PC-3 (cell line): ENCODE measurements at regions not wholly inside any gene's neighbourhood (a gene's known extent, or its start where the extent isn't known, plus 50 kb on each side); places are given as distances from the start of the nearest gene placed in this dataset.
"Not testable (repeated sequence)": the region's sequence is repeated elsewhere in the genome, so short reads cannot be mapped to it uniquely, and the experiment has no call there.

ENCODE experiments used
- ATAC-seq: fragments of 200-7000 bp; cut with Tn5 transposase; 2 replicates; pipeline ENCODE4 v1.9.1; 2020; ENCODE audit warnings: mild to moderate bottlenecking, moderate library complexity
- BruUV-seq: library from RNA; stranded (reverse); fragments of 400-500 nt; replicated peaks from 2 replicates; lab custom pipeline; 2021; lab: Mats Ljungman, UMichigan
- CTCF ChIA-PET: fragments of 300-600 bp; sonication (Branson Sonifier 250); formaldehyde crosslinking; loops from one replicate; lab custom pipeline; 2022; ENCODE audit warnings: antibody characterized with exemption; lab: Charles Lee
- POLR2A ChIA-PET: fragments of 300-600 bp; sonication (Branson Sonifier 250); formaldehyde crosslinking; loops from one replicate; lab custom pipeline; 2022; ENCODE audit warnings: antibody characterized with exemption; ENCODE audit not compliant: unreplicated experiment; lab: Charles Lee
- DNase-seq: peaks from one replicate; pipeline ENCODE4 v3.0.0-alpha.2; 2015
- H2AFZ ChIP-seq: fragments of 300-600 bp; sonication (generic); 2 replicates; pipeline ENCODE4 v1.6.0; 2016; ENCODE audit warnings: antibody characterized with exemption, low read length
- H3F3A ChIP-seq: fragments of 300-600 bp; sonication (generic); one replicate; pipeline ENCODE4 v1.6.0; 2017; ENCODE audit warnings: antibody characterized with exemption, low read length, control low read depth, mild to moderate bottlenecking; ENCODE audit not compliant: unreplicated experiment
- H3K27ac ChIP-seq: fragments of 300-600 bp; sonication (generic); 2 replicates; pipeline ENCODE4 v1.5.1; 2016; ENCODE audit warnings: mild to moderate bottlenecking, low read length
- H3K27me3 ChIP-seq: fragments of 300-600 bp; sonication (generic); 2 replicates; pipeline ENCODE4 v1.6.1; 2016; ENCODE audit warnings: low read length, mixed read lengths
- H3K36me3 ChIP-seq: fragments of 300-600 bp; sonication (generic); 2 replicates; pipeline ENCODE4 v1.6.1; 2016; ENCODE audit warnings: low read depth, mixed run types, low read length, mixed read lengths
- H3K4me1 ChIP-seq: fragments of 300-600 bp; sonication (generic); 2 replicates; pipeline ENCODE4 v1.5.1; 2016; ENCODE audit warnings: low read length; ENCODE audit not compliant: insufficient read depth
- H3K4me2 ChIP-seq: fragments of 300-600 bp; sonication (generic); 2 replicates; pipeline ENCODE4 v1.6.0; 2016; ENCODE audit warnings: low read length
- H3K4me3 ChIP-seq: fragments of 300-600 bp; sonication (generic); 2 replicates; pipeline ENCODE4 v1.5.1; 2016; ENCODE audit warnings: mild to moderate bottlenecking, low read length, mixed read lengths
- H3K79me2 ChIP-seq: fragments of 300-600 bp; sonication (generic); 2 replicates; pipeline ENCODE4 v1.6.1; 2017; ENCODE audit warnings: low read length, mixed read lengths
- H3K9ac ChIP-seq: fragments of 300-600 bp; sonication (generic); 2 replicates; pipeline ENCODE4 v1.6.0; 2016; ENCODE audit warnings: mild to moderate bottlenecking, low read length
- H3K9me2 ChIP-seq: fragments of 300-600 bp; sonication (generic); replicated peaks from 2 replicates; pipeline ENCODE4 v1.6.1; 2016; ENCODE audit warnings: mixed run types, low read length, mixed read lengths
- H3K9me3 ChIP-seq: fragments of 300-600 bp; sonication (generic); 2 replicates; pipeline ENCODE4 v1.6.1; 2016; ENCODE audit warnings: low read length, mixed read lengths
- H4K20me1 ChIP-seq: fragments of 300-600 bp; sonication (generic); 2 replicates; pipeline ENCODE4 v1.6.1; 2016; ENCODE audit warnings: low read length, mixed read lengths
- EZH2 ChIP-seq: fragments of 300-600 bp; sonication (generic); IDR thresholded peaks from one replicate; pipeline ENCODE4 v1.6.1; 2017; ENCODE audit warnings: antibody characterized with exemption, mild to moderate bottlenecking, low read length; ENCODE audit not compliant: unreplicated experiment
- EZH2phosphoT487 ChIP-seq: fragments of 300-600 bp; sonication (generic); IDR thresholded peaks from 2 replicates; pipeline ENCODE4 v1.6.1; 2018; ENCODE audit warnings: mild to moderate bottlenecking, antibody characterized with exemption, low read length, borderline replicate concordance
- intact Hi-C: fragments of 100-400 bp; cut with micrococcal nuclease; formaldehyde crosslinking; loops from 2 replicates; pipeline ENCODE4 v1.9.0; 2023
- TF ChIP-seq, protein P1 (sequence below): fragments of 300-600 bp; sonication (generic); conservative IDR thresholded peaks from 2 replicates; pipeline ENCODE4 v1.5.1; 2017; ENCODE audit warnings: antibody characterized with exemption, low read depth, mild to moderate bottlenecking, low read length

GRCh38 chrX:121871122-121871521 is 823.7 kb downstream of the GLUD2 start:
- Histone ChIP-seq H4K20me1 (no peaks in the 10 kb centered on the region), H3K79me2 (no peaks in the 10 kb centered on the region), H3K9ac (no peak overlapping the region), H3K9me3 (no peaks in the 10 kb centered on the region), H2AFZ (no peak overlapping the region), H3K36me3 (no peaks in the 10 kb centered on the region), H3K27me3 (no peaks in the 10 kb centered on the region), H3K27ac (no peak overlapping the region), H3K9me2 (no peaks in the 10 kb centered on the region), H3F3A (no peaks in the 10 kb centered on the region), H3K4me3 (no peak overlapping the region), H3K4me1 (no peaks in the 10 kb centered on the region), H3K4me2 (no peak overlapping the region)
- ATAC-seq: no peak
- TF ChIP-seq EZH2: no peak
- TF ChIP-seq, protein P1, sequence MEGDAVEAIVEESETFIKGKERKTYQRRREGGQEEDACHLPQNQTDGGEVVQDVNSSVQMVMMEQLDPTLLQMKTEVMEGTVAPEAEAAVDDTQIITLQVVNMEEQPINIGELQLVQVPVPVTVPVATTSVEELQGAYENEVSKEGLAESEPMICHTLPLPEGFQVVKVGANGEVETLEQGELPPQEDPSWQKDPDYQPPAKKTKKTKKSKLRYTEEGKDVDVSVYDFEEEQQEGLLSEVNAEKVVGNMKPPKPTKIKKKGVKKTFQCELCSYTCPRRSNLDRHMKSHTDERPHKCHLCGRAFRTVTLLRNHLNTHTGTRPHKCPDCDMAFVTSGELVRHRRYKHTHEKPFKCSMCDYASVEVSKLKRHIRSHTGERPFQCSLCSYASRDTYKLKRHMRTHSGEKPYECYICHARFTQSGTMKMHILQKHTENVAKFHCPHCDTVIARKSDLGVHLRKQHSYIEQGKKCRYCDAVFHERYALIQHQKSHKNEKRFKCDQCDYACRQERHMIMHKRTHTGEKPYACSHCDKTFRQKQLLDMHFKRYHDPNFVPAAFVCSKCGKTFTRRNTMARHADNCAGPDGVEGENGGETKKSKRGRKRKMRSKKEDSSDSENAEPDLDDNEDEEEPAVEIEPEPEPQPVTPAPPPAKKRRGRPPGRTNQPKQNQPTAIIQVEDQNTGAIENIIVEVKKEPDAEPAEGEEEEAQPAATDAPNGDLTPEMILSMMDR: no peak
- TF ChIP-seq EZH2phosphoT487: no peak
- intact Hi-C loops: no loop called here
- CTCF ChIA-PET: no interaction called here
- no peak for DNase-seq
- BruUV-seq: no TSS peak
- POLR2A ChIA-PET: no interaction called here

DNA sequence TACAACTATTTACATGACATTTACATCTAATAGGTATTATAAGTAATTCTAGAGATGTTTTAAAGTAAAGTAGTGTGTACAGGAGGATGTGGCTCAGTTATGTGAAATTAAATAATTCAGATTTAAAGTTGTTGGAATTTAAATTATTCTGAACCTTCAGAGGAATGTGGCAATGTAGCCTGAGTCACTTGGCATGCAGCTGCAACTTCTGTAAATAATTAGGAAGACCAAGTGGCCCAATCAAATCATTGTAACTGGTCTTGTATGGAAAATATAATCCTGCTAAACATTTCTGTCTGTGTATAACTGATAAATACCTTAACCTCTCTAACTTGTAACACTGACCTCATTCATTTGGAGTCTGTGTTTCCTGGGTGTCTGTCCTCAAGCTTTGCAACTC is 828.9 kb downstream of the GLUD2 start:
- no peak overlapping the region for H2AFZ ChIP-seq
- H3K9ac ChIP-seq: no peak overlapping the region
- ATAC-seq (no peak), DNase-seq (no peak)
- no TSS peak for BruUV-seq
- ChIA-PET CTCF (no interaction called here), POLR2A (no interaction called here)
- no peaks in the 10 kb centered on the region for H3K27me3 ChIP-seq
- H3K27ac ChIP-seq: no peak overlapping the region
- TF ChIP-seq EZH2: no peak
- no peaks in the 10 kb centered on the region for H3K4me1 ChIP-seq
- no peaks in the 10 kb centered on the region for H3K79me2 ChIP-seq
- H3K9me3 ChIP-seq: no peaks in the 10 kb centered on the region
- no peak overlapping the region for H3K4me3 ChIP-seq
- H4K20me1 ChIP-seq: no peaks in the 10 kb centered on the region
- no peaks in the 10 kb centered on the region for H3K9me2 ChIP-seq
- intact Hi-C loops: no loop called here
- H3K36me3 ChIP-seq: no peaks in the 10 kb centered on the region
- H3F3A ChIP-seq: no peaks in the 10 kb centered on the region
- H3K4me2 ChIP-seq: no peak overlapping the region

- H3K9ac ChIP-seq, H3K4me2 ChIP-seq, BruUV-seq, H3K79me2 ChIP-seq, H3F3A ChIP-seq, DNase-seq, H3K36me3 ChIP-seq, H3K9me2 ChIP-seq, H3K4me1 ChIP-seq, H3K27ac ChIP-seq, intact Hi-C loops, H2AFZ ChIP-seq, H3K4me3 ChIP-seq, ATAC-seq, H4K20me1 ChIP-seq, H3K9me3 ChIP-seq, CTCF ChIA-PET, H3K27me3 ChIP-seq, POLR2A ChIA-PET: not testable (repeated sequence)
Observed at GRCh38 chrX:121877337-121877736, 829.9 kb downstream of the GLUD2 start.

- POLR2A ChIA-PET: no interaction called here
Observed at GRCh38 chrX:121886557-121886956, 839.1 kb downstream of the GLUD2 start.

More at GRCh38 chrX:121886557-121886956, 839.1 kb downstream of the GLUD2 start:
- H3K27ac ChIP-seq: no peak overlapping the region
- intact Hi-C loops: no loop called here
- no peak overlapping the region for H3K9ac ChIP-seq
- H3K9me2 ChIP-seq: no peaks in the 10 kb centered on the region
- ATAC-seq (no peak), DNase-seq (no peak)
- H2AFZ ChIP-seq: no peak overlapping the region
- H3K27me3 ChIP-seq: no peaks in the 10 kb centered on the region
- CTCF ChIA-PET: no interaction called here
- no peaks in the 10 kb centered on the region for H3K9me3 ChIP-seq
- H3K36me3 ChIP-seq: no peaks in the 10 kb centered on the region
- TF ChIP-seq, protein P1: no peak
- TF ChIP-seq EZH2phosphoT487 (no peak), EZH2 (no peak)
- H3K79me2 ChIP-seq: no peaks in the 10 kb centered on the region
- no peaks in the 10 kb centered on the region for H3K4me1 ChIP-seq
- BruUV-seq: no TSS peak
- H4K20me1 ChIP-seq: no peaks in the 10 kb centered on the region
- no peaks in the 10 kb centered on the region for H3F3A ChIP-seq
- H3K4me3 ChIP-seq: no peak overlapping the region
- H3K4me2 ChIP-seq: no peak overlapping the region
